GM19372 (cell line): ENCODE measurements at regions not wholly inside any gene's neighbourhood (a gene's known extent, or its start where the extent isn't known, plus 50 kb on each side); places are given as distances from the start of the nearest gene placed in this dataset.
"Not testable (repeated sequence)": the region's sequence is repeated elsewhere in the genome, so short reads cannot be mapped to it uniquely, and the experiment has no call there.

Experiments used
- ATAC-seq: cut with Tn5 transposase; IDR thresholded peaks from one replicate; pipeline ENCODE4 v1.9.1; 2021; ENCODE audit warnings: mild to moderate bottlenecking, low read depth, moderate library complexity; ENCODE audit not compliant: unreplicated experiment

DNA sequence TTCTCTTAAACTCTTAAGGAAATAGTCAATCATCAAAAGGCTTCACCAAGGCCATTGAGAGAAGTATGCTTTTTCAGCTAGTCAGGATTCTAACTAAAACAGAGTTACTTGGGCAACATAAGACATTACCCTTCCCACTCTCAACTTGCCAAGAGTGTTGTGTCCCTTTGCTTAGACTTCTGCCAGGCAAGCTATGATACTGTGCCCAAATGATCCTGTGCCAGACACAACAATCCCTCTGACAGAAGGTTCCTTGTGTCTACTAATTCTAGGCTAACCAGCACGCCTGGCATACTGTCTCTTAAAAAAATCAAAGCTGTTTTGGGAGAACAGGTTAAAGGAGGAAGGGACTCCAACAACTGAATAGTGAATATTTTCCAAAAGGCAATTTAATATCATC is 750.6 kb downstream of the CDY1 start:
- not testable (repeated sequence) for ATAC-seq

- no peak for ATAC-seq
Observed at GRCh38 chrY:26408671-26409328, 786.9 kb downstream of the CDY1 start.

GRCh38 chrY:26409329-26409712 is 787.4 kb downstream of the CDY1 start:
- no peak for ATAC-seq
